GM12875 (cell line): ENCODE measurements at regions not wholly inside any gene's neighbourhood (a gene's known extent, or its start where the extent isn't known, plus 50 kb on each side); places are given as distances from the start of the nearest gene placed in this dataset.

ENCODE experiments used
- H3K4me3 ChIP-seq: one replicate; pipeline ENCODE4 v1.5.1; 2011; ENCODE audit warnings: low read depth, low read length, control low read depth
- TF ChIP-seq, protein P1 (sequence below): IDR thresholded peaks from 2 replicates; pipeline ENCODE4 v1.5.1; 2011; ENCODE audit warnings: low read depth, mild to moderate bottlenecking, control low read depth, inconsistent platforms, low read length, moderate library complexity, borderline replicate concordance; ENCODE audit not compliant: insufficient read depth

DNA sequence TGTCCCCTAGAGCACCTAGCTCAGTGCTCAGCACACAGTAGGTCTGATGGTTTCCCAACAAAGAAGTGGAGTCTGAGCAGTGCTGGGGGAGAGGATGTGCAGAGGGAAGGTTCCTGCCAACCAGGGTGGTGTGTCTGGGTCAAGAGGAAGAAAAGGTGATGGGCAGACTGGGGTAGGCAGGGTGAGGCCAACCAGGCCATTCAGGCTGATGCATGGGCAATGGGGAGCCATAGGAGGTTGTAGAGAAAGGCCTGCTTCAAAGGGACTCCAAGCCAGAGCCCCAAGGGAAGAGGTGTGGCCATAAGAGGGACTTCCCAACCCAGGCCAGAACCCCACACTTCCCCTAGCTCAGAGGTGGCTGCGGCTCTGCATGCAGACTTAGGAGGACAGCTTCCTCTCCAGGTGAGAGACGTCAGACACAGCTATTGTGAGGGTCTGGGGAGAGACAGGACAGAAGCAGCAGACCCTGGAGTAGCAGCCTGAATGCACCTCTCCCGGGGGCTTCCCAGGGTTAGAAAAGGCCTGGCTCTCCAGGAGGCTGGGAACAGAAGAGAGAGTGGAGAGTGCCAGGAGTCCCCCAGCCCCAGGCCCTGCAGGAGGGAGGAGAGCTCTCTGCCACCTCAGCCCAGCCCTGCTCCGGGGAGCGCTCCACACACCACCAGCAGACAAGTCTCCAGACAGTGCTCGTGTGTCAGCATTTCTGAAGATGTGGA lies 87.4 kb upstream of the ZMIZ1 start:
- TF ChIP-seq, protein P1, sequence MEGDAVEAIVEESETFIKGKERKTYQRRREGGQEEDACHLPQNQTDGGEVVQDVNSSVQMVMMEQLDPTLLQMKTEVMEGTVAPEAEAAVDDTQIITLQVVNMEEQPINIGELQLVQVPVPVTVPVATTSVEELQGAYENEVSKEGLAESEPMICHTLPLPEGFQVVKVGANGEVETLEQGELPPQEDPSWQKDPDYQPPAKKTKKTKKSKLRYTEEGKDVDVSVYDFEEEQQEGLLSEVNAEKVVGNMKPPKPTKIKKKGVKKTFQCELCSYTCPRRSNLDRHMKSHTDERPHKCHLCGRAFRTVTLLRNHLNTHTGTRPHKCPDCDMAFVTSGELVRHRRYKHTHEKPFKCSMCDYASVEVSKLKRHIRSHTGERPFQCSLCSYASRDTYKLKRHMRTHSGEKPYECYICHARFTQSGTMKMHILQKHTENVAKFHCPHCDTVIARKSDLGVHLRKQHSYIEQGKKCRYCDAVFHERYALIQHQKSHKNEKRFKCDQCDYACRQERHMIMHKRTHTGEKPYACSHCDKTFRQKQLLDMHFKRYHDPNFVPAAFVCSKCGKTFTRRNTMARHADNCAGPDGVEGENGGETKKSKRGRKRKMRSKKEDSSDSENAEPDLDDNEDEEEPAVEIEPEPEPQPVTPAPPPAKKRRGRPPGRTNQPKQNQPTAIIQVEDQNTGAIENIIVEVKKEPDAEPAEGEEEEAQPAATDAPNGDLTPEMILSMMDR: no peak

DNA sequence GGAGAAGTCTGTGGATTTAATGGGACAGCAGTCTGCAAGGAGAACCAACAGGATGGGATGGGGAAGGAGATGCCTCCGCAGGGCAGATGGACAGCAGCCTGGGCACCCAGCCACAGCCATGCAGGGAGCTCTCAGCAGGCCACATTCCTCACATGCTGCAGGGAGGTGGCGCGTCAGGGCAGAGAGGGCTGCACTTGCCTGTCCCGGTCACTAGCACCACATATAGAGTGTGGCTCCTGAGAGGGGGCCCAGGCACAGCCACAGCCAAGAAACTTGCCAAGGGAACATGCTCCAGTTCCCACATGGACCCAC lies 86.8 kb upstream of the ZMIZ1 start:
- no peak overlapping the region for H3K4me3 ChIP-seq
- TF ChIP-seq, protein P1: no peak

More for the DNA sequence above, 87.4 kb upstream of the ZMIZ1 start:
- no peak overlapping the region for H3K4me3 ChIP-seq

DNA sequence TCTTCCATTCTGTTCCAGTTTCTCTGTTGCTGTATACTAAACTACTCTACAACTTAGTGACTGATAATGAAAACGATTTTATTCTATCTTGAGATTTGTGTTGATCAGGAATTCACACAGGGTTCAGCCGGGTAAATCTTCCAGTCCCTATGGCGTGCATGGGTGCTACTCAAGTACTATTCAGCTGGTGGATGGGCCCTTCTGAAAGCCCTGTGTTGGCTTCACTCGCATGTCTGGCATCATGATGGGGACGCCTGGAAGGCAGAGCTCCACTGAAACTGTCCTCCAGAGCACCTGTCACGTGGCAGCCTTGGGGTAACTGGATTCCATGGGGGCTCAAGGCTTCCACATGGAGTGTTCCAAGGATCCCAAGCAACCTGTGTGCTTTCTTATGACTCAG lies 86.0 kb upstream of the ZMIZ1 start:
- H3K4me3 ChIP-seq: no peak overlapping the region
- TF ChIP-seq, protein P1: no peak

DNA sequence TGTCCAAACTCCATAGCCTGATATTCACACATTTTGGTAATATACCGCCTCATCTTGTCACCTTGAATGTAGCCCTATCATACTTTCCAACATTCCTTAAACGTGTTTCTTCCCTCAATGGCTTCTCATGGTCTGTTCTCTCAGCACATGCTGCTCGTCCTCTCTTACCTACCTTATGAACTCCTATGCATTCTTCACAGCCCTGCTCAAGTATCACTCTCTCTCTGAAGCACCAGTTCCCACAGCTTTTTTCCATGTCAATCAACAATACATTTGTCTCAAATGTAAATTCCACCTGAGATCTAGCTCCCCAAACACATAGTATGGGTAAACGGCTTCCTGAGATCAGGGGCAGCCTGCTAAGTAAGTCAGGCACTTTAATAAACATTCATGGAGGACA lies 85.2 kb upstream of the ZMIZ1 start:
- H3K4me3 ChIP-seq: no peak overlapping the region
- TF ChIP-seq, protein P1: no peak

DNA sequence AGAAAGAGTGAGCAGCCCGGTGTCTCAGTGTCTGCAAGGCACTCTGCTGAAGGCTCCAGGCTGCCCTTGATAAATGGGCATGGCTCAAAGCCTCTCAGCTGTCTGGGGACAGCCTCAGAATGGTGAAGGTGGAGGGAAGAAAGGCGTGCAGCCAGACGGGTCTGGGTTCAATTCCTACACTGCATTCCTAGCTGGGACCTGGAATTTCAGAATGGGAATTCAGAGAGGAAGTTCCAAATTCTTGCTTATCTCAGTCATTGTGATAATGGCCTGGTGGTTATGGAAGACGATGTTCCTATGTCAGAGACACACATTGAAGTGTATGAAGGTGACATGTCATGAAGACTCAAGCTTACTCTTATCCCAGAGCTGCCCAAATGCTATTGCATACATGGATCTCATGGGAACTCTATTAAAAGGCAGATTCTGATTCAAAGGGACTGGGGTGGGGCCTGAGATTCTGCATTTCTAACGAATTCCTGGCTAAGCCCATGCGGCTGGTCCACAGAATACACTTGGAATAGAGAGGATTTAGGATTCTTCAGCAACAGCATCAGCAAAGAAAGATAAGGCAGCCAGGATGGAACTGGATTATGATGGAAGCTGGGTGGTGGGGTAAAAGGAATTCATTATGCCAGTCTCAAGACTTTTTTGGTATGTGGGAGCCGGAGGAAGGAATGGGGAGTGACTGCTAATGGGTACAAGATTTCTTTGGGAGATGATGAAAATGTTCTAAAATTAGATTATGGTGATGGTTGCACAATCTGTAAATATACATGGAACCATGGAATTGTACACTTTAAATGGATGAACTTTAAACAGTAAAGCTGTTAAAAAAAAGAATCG lies 82.6 kb upstream of the ZMIZ1 start:
- TF ChIP-seq, protein P1: no peak
- H3K4me3 ChIP-seq: no peak overlapping the region

DNA sequence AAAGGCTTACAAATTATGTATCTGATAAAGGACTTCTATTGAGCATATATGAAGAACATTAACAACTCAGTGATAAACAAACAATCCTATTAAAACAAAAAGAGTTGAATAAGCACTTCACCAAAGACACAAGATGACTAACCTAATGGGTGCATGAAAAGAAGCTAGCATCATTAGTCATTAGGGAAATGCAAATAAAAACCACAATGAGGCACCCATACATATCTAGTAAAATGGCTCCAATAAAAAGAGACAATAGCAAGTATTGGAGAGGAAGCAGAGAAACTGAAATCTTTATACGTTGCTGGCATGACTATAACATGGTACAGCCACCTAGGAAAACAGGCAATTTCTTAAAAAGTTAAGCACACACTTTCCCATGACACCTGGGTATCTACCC lies 77.6 kb upstream of the ZMIZ1 start:
- TF ChIP-seq, protein P1: no peak

DNA sequence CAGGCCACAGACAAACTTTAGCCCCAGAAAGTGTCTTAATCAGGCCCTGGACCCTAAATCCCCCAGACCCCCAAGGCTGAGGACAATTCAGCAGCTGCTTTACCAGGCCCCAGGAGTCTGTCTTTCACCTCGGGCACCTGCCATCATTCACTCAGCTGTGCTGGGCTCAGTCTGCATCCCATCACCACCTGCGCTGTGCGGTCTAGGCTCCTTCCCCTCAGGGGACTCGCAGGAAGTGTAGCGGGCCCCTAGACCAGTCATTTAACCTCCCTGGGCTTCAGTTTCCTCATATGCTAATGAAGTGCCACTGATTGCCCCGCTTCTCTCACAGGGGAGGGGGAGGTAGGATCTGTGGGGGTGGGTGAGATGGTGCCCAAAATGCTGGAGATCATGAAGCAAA lies 76.4 kb upstream of the ZMIZ1 start:
- TF ChIP-seq, protein P1: no peak
- no peak overlapping the region for H3K4me3 ChIP-seq

More for the DNA sequence above, 77.6 kb upstream of the ZMIZ1 start:
- no peak overlapping the region for H3K4me3 ChIP-seq
